Hematopoietic multipotent progenitor cell treated with erythropoietin and hydrocortisone succinate and interleukin-3 and kit ligand, for 4 days (in vitro differentiated cells): ENCODE measurements at regions not wholly inside any gene's neighbourhood (a gene's known extent, or its start where the extent isn't known, plus 50 kb on each side); places are given as distances from the start of the nearest gene placed in this dataset.
"Not testable (repeated sequence)": the region's sequence is repeated elsewhere in the genome, so short reads cannot be mapped to it uniquely, and the experiment has no call there.

Experiments used
- DNase-seq: peaks from one replicate; pipeline ENCODE4 v3.0.0-alpha.2; 2015

DNA sequence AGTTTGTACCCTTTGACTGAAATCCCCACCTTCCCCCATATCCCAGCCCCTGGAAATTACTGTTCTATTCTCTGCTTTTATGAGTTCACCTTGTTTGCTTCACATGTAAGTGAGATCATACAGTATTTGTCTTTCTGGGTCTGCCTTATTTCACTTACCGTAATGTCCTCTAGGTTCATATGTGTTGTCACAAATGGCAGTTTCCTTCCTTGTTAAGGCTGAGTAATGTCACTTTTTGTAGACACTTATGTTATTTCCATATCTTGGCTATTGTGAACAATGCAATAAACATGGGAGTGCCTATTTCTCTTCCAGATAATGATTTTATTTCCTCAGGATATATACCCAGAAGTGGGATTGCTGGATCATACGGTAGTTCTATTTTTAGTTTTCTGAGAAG is 272.3 kb downstream of the MRPS30 start:
- DNase-seq, result no peak

DNA sequence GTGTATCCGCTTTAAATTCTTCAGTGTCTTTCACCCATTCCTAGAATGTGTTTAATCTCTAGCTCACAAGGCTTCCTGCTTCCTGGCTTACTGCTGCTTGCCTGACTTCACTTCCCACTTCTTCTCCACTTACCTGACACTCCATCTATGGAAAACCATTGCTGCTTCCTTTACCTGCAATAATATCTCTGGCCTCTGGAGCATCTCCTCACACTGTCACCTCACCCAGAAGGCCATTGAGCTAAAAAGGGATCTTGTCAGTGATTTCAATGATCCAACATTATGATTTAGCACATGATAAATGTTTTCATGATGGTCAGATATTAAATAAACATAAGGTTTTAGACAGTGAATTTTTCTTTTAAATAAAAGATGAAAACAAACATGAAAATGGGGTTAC is 281.1 kb downstream of the MRPS30 start:
- DNase-seq, result no peak

DNA sequence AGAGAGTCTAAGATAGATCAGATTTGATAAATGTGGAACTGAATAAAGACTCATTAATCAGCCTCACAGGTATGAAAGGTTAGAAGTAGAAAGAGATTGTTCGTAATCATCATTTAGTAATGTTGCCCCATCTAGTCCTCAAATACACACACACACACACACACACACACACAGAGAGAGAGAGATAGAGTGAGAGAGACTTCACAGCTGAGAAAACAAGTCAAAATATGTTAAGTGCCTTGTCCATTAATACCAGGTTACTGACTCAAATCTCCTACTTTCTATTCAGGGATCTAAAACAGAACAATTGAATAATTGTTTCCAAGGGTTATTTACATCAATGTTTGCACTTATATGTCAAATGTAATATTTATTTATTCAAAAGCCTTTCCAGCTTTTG is 284.6 kb downstream of the MRPS30 start:
- DNase-seq, result no peak

DNA sequence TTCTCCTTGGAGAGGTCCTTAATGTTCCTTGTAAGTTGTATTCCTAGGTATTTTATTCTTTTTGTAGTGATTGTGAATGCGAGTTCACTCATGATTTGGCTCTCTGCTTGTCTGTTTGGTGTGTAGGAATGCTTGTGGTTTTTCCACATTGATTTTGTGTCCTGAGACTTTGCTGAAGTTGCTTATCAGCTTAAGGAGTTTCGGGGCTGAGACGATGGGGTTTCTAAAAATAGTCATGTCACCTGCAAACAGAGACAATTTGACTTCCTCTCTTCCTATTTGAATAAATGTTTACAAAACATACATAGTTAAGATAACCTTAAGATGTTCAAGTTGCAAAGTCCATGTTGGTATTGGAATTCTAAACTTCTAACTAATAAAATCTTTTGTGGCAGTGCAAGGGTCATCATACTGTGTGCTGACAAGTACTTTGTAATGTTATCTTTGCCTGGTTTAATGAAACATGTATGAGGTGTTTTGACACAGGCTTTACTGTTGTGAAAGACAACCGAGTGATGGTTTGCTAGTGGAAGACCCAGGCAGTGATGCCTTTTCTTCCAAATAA is 286.2 kb downstream of the MRPS30 start:
- DNase-seq, result no peak

DNA sequence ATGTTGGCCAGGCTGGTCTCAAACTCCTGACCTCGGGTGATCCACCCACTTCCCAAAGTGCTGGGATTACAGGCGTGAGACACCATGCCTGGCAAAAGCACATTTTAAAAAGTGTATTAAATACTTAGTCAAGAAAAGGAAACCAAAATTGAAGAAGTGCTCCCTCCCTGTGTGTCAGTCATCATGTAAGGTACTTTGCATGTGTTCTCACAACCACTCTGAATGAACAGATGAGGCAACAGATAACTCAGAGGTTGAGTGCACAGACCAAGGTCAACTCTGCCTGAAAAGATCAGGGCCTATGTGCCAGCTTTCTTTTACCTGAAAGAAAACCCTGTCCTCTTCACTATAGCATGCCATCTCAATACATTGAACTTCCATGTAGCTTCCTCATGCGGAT is 289.7 kb downstream of the MRPS30 start:
- DNase-seq, result no peak

DNA sequence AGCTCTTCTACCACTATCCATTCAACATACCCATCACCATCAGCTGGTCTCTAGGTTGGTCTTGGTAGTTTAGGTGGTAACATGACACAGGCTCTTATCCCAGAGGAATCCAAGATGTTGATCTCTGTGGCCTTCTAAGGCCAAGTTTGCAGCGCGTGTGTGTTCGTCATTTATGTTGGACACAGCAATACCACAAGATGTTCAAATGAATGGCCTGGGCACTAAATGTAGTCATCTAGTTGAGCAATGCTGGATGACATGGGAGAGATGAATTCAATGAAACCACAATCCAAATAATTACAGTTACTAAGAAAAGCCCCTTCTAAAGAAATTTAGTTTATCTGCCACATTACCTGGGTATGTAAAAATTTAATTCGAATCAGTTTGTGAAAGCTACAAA is 292.4 kb downstream of the MRPS30 start:
- no peak for DNase-seq

DNA sequence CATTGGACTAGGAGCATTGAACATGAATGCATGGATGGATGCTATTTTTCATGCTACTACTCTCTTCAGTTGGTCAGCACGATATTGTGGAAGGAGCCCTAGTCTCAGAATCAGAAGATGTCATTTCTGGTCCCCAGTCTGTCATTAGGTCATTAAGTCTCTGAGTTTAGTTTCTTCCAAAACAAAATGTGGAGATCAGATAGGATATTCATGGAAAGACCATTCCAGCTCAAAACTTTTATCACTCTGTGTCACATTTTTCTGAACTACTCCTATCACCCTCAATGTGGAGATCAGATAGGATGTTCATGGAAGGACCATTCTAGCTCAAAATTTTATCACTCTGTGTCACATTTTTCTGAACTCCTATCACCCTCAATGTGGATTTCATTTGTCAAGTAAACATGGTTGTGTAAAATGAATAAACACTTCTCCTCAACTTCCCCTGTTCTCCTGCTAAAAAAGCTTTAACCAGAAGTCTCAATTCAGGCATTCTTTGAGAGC is 296.8 kb downstream of the MRPS30 start:
- peak; percentile 10 for DNase-seq

DNA sequence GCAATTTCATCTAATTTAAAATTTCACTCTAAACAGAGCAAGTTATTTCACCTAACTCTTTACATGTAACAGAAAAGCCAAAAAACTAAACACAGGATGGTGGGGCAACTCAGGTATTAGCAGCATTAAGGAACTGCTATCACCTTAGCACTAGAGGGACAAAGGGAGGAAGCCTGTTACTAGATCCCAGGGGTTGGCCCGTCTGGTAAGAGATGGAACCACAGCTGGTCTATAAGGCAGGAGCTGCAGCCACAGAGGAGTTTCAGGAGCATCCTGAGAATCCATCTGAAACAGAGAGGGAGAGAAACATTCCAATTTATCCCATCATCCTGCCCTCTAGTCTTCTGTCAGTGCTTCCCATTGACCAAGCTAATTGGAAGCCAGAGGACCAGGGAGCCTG is 300.3 kb downstream of the MRPS30 start:
- DNase-seq, result no peak

DNA sequence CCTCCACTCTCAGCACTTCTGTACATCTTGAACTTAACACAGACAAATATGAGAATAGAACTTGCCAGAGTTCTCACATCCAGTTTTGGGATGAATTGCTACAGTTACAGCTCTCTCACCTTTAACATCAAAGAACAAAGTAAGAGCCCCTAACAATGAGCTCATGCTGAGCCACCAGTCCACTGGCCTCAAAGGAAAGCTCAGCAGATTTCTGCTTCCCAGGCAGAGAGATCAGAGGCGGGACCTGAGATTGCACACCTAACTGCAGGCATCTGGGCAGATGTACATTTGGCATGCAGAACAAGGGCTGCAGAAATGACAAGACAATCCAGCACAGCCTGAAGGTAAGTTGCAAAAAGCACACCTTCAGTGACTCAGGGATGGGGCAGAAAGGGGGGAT is 300.9 kb downstream of the MRPS30 start:
- no peak for DNase-seq

DNA sequence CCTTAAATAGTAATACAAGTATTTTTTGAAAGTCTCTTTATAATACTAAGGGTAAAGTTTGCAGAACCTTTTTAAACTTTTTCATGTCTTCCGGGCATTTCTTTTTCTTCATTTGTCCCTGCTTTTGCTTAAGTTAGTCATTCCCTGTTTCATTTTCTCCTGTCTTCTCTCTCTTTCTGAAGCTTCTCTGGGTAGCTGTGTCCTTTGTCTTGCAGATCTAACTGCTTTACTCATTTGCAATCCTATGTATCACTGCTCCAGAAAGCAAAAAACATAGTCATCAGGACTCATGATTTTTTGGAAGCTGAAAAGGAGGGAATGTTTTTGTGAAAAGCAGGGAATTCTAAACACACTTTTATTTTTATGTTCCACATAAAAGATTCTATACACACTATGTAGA is 301.7 kb downstream of the MRPS30 start:
- no peak for DNase-seq

DNA sequence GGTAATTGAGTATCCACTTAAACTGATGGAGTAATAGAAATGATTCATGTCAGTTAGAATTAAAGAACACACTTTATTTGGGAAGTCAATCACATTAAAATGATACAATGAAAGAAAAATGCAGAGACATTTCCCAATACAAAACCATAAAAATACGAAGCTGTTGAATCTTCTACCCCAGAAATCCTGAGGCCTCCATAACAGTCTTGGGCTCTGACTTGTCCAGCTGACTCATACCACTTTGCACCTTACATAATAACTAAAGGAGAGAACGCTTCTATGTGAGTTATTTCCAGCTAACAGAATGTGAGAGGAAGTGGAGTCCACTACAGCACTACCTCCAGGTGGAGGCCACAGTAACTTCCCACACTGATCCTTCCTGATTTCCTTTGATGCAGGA is 305.0 kb downstream of the MRPS30 start:
- no peak for DNase-seq

DNA sequence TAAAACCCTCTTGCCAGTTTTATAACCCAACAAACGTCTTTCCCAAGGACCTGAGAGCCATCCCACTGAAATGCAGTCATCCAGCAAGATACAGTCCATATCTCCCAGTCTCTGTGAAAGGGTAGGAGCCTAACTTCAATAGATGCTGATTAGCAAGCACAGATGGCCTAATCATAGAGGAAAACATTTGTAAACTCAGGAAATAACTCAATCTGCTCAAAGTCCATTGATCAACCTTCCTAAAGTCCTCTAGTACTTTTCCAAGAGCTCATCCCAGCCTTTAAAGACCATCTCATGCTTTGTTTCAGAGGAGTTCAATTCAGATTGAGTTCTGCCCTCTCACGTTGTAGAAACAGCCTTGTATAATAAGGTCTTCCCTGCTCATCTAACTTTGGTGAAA is 324.2 kb downstream of the MRPS30 start:
- DNase-seq, result no peak

DNA sequence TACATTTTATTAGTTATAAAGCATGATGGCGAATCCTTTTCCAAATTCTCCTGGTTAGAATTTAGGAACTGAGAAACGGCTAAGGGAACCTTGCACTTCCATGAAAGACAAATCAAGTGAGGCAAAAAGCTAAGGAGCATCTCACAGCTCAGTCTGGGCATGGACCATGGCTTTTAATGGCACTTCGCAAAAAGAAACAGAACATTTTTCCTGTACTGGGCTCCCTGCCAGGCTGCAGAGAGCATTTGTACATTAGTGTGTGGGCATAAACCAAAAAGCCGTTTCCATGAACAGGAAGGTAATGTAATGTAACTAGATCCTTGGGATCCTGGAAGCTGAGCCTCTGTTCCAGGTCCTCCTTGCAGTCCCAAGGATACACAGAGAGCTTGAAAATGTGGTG is 354.2 kb downstream of the MRPS30 start:
- DNase-seq, result no peak

DNA sequence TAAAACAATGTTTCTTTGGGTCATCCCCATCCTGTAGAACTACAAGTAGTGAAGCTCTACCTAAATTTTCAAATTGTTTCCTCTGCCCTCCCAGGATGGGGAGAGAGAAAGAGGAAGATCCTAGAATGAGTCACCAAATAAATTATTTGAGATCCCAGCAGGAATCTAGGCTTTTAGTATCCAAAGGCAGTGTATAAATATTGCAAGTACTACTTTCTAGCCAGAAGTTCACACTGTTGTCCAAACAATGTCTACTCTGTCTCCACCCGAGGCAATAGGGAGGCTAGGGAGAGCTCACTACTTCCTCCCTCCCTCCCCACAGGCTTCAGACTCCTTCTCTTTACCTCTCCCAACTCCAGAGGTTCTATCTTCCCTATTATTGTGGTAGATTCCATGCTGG is 362.8 kb downstream of the MRPS30 start:
- DNase-seq, result no peak

DNA sequence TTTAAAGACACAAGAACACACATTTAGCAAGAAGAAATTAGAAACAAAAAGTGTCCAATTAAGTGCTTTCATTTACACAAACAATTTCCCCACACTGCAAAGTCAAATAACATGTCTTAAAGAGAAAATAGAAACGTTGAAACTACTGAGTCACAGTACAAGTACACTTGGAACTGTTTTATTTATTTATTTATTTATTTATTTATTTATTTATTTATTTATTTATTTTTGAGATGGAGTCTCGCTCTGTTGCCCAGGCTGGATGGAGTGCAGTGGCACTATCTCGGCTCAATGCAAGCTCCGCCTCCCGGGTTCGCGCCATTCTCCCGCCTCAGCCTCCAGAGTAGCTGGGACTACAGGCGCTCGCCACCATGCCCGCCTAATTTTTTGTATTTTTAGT is 363.9 kb downstream of the MRPS30 start:
- DNase-seq, result not testable (repeated sequence)

DNA sequence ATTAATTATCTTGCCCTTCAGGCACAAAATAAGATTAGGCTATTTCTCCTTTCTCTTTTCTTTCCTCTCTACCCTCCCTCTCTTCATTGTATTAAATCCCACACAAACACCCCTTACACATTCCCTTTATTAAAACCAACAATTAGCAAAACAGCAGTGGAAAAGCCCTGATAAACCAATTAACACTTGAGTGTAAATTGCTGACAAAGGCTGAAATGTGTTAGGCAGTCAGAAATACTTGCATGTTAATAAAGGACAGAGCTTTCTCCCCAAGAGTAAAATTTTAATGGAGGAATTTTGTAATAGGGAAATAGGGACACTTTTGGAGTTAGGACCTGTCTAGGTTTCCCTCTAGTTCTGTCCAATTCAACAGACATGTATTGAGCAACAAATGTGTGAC is 370.9 kb downstream of the MRPS30 start:
- no peak for DNase-seq

DNA sequence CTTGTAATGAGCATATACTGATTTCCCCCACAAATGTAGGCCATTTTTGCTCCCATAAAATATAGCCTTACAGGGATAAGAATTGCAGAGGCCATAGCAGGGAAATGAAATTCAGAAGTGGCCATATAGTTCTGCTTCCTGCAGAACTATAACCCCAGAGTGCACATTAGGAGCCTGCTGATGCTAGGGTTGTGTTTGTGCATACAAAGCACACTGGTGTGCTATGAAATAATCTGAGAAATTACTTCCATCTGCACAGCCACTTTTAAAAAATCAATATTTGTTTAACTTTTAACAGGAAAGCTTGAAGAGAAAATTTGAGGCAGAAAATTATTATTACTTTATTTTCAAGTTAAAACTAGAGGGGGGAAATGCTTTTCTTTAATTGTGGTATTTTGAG is 380.3 kb downstream of the MRPS30 start:
- DNase-seq, result no peak

DNA sequence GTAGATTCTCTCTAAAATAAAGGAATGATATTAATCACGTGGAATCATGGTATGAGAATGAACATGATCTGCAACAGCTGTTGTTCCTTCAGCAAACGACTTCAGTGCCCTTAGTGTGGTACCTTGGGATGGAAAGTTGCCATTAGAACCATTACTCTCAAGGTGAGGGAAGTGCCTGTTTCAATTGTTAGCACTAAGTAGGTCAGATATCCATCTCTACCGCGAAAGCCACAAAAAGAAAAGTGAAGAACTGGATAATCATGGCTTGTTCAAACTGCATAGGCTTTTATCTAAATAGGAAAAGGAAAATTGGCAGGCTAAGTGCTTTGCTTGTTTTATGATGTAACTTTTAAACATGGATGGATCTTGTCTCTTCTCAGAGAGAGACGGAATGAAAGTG is 380.7 kb downstream of the MRPS30 start:
- DNase-seq, result no peak

DNA sequence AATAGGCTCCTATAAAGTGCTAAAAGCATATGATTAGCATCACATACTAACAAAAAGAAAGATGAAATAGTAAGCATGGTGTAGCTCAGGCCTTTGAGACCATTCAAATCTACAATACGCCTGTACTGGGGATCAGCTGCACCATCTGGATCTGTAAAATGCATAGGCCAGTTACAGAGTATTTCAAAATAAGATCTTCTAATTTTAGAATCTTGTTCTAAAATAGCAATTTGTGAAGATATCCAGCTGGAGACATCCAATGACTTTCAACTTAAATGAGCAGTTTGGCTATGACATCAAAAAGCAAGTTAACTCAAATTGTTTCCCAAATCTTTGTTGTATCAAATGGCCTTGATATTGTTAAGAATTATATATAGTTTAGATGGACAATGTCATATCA is 386.3 kb downstream of the MRPS30 start:
- DNase-seq, result no peak
